ENCODE measurements at regions not wholly inside any gene's neighbourhood (a gene's known extent, or its start where the extent isn't known, plus 50 kb on each side); places are given as distances from the start of the nearest gene placed in this dataset.

DNA sequence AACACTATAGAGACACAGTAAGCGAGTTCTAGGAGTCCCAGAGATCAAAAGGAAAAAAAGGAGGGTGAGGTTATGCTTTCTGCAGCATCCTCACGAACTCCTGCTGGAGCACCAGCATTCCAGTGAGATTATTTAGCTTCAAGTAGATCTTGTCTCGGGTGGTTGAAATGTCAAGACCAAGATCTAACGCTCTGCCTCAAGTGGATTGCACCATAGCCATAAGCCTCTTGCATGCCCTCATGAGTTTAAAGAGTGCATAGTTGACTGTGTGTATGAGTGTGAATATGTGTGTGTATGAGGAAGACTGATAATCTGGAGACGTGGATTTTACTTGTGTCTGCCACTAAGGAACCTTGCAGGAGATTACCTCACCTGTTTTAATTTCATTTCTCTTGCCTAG, 335.3 kb upstream of the ADAMTSL1 start:
- Histone ChIP-seq H3K4me2 (ENCODE audit: low read depth, low read length) (no peak overlapping the region), H2AFZ (ENCODE audit: low read length) (no peak overlapping the region), H3K9me3 (replicated peaks; ENCODE audit: insufficient read depth, low read length) (no peaks in the 10 kb centered on the region), H3K9me2 (replicated peaks; ENCODE audit: insufficient read depth, low read length) (no peaks in the 10 kb centered on the region), H3K9ac (ENCODE audit: low read length) (no peak overlapping the region), H3K36me3 (replicated peaks; ENCODE audit: insufficient read depth, low read length) (no peaks in the 10 kb centered on the region), H3K27ac (ENCODE audit: low read length) (no peak overlapping the region), H3K4me1 (ENCODE audit: low read length) (no peaks in the 10 kb centered on the region), H3F3A (ENCODE audit: insufficient read depth, low read length) (no peaks in the 10 kb centered on the region), H4K20me1 (ENCODE audit: insufficient read depth, low read length) (no peaks in the 10 kb centered on the region), H3K4me3 (ENCODE audit: low read length) (no peak overlapping the region), H3K79me2 (ENCODE audit: low read length) (no peaks in the 10 kb centered on the region), H3K27me3 (replicated peaks; ENCODE audit: insufficient read depth, low read length) (no peaks in the 10 kb centered on the region)
- no peak for DNase-seq
- TF ChIP-seq EZH2phosphoT487 (IDR thresholded peaks at IDR 0.05; ENCODE audit: low read length) (no peak), EZH2 (optimal IDR thresholded peaks at IDR 0.05; ENCODE audit: low read depth, low read length) (no peak)
- TF ChIP-seq, protein P1, sequence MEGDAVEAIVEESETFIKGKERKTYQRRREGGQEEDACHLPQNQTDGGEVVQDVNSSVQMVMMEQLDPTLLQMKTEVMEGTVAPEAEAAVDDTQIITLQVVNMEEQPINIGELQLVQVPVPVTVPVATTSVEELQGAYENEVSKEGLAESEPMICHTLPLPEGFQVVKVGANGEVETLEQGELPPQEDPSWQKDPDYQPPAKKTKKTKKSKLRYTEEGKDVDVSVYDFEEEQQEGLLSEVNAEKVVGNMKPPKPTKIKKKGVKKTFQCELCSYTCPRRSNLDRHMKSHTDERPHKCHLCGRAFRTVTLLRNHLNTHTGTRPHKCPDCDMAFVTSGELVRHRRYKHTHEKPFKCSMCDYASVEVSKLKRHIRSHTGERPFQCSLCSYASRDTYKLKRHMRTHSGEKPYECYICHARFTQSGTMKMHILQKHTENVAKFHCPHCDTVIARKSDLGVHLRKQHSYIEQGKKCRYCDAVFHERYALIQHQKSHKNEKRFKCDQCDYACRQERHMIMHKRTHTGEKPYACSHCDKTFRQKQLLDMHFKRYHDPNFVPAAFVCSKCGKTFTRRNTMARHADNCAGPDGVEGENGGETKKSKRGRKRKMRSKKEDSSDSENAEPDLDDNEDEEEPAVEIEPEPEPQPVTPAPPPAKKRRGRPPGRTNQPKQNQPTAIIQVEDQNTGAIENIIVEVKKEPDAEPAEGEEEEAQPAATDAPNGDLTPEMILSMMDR (IDR thresholded peaks at IDR 0.05; ENCODE audit: low read length): no peak

DNA sequence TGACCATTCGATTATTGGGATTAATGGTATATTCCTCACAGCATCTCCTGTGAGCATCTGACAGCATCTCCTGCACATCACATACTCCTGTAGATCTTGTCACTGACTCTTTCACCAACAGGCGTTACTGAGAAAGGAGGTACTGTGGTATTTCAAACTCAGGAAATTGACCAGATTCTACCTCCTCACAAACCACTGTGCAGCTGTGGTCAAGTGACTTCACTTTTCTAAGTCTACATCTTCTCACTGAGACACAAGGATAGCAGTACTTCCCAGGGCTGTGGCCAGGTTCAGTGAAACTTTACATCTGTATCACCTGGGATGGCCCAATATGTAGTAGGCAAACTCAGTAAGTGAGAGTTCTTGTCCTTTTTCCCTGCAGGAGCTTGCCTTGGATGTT, 332.3 kb upstream of the ADAMTSL1 start:
- Histone ChIP-seq H3K27ac (ENCODE audit: low read length) (no peak overlapping the region), H3K9me3 (replicated peaks; ENCODE audit: insufficient read depth, low read length) (no peaks in the 10 kb centered on the region), H4K20me1 (ENCODE audit: insufficient read depth, low read length) (no peaks in the 10 kb centered on the region), H3K4me2 (ENCODE audit: low read depth, low read length) (no peak overlapping the region), H3K4me1 (ENCODE audit: low read length) (no peaks in the 10 kb centered on the region), H3K36me3 (replicated peaks; ENCODE audit: insufficient read depth, low read length) (no peaks in the 10 kb centered on the region), H3K9ac (ENCODE audit: low read length) (no peak overlapping the region), H3K4me3 (ENCODE audit: low read length) (no peak overlapping the region), H3K9me2 (replicated peaks; ENCODE audit: insufficient read depth, low read length) (no peaks in the 10 kb centered on the region), H3K79me2 (ENCODE audit: low read length) (no peaks in the 10 kb centered on the region), H3F3A (ENCODE audit: insufficient read depth, low read length) (no peaks in the 10 kb centered on the region), H3K27me3 (replicated peaks; ENCODE audit: insufficient read depth, low read length) (no peaks in the 10 kb centered on the region), H2AFZ (ENCODE audit: low read length) (no peak overlapping the region)
- DNase-seq: no peak
- TF ChIP-seq EZH2 (optimal IDR thresholded peaks at IDR 0.05; ENCODE audit: low read depth, low read length) (no peak), EZH2phosphoT487 (IDR thresholded peaks at IDR 0.05; ENCODE audit: low read length) (no peak)
- TF ChIP-seq, protein P1 (IDR thresholded peaks at IDR 0.05; ENCODE audit: low read length): no peak

DNA sequence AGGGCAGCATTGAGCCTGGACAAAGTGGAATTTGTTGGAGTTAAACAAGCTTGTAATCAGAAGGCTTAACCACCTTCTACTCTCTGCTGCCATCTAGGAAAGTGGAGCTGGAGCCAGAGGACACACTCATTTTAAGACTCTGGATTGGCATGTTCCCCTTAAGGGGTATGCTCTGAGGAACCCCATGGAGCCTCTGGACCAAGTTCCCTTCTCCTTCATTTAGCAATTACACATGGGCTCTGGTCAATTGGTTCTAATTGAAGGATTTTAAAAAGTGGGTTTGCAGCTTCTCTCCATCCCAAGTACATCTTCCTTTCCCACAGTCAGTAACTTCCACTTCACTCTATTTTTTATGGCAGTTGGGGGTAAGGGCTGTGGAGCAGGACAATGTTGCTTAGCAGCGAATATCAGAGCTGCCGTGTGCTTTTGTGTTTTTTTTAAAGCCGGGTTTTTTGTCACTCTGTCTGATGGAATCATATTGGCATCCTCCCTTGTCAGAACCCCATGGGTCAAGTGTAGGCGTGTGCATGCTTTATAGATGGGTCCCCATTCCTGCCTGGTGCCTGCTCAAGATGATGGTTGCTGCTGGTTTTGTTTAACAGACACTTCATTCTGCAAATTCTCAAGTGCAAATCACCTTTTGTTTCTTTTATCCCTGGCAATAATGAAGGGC, 330.7 kb upstream of the ADAMTSL1 start:
- Histone ChIP-seq H4K20me1 (ENCODE audit: insufficient read depth, low read length) (no peaks in the 10 kb centered on the region), H3K27ac (ENCODE audit: low read length) (no peak overlapping the region), H3K4me3 (ENCODE audit: low read length) (no peak overlapping the region), H3K36me3 (replicated peaks; ENCODE audit: insufficient read depth, low read length) (no peaks in the 10 kb centered on the region), H3K9me3 (replicated peaks; ENCODE audit: insufficient read depth, low read length) (no peaks in the 10 kb centered on the region), H3K79me2 (ENCODE audit: low read length) (no peaks in the 10 kb centered on the region), H3K4me2 (ENCODE audit: low read depth, low read length) (no peak overlapping the region), H3F3A (ENCODE audit: insufficient read depth, low read length) (no peaks in the 10 kb centered on the region), H3K9ac (ENCODE audit: low read length) (no peak overlapping the region), H3K9me2 (replicated peaks; ENCODE audit: insufficient read depth, low read length) (no peaks in the 10 kb centered on the region), H2AFZ (ENCODE audit: low read length) (no peak overlapping the region), H3K27me3 (replicated peaks; ENCODE audit: insufficient read depth, low read length) (no peaks in the 10 kb centered on the region), H3K4me1 (ENCODE audit: low read length) (no peaks in the 10 kb centered on the region)
- TF ChIP-seq EZH2phosphoT487 (IDR thresholded peaks at IDR 0.05; ENCODE audit: low read length): no peak
- TF ChIP-seq EZH2 (optimal IDR thresholded peaks at IDR 0.05; ENCODE audit: low read depth, low read length): no peak
- TF ChIP-seq, protein P1 (IDR thresholded peaks at IDR 0.05; ENCODE audit: low read length): no peak
- DNase-seq: no peak

Measured in MM.1S (cell line).